OCI-LY1 (cell line): ENCODE measurements at regions not wholly inside any gene's neighbourhood (a gene's known extent, or its start where the extent isn't known, plus 50 kb on each side); places are given as distances from the start of the nearest gene placed in this dataset.

Source experiments
- H2AFZ ChIP-seq: fragments of 200-600 bp; sonication (generic), shearing (Covaris generic); 2 replicates; pipeline ENCODE4 v1.6.0; 2014; ENCODE audit warnings: antibody characterized with exemption, mild to moderate bottlenecking, low read length
- H3F3A ChIP-seq: fragments of 200-600 bp; sonication (generic), shearing (Covaris generic); 2 replicates; pipeline ENCODE4 v1.6.0; 2014; ENCODE audit warnings: mild to moderate bottlenecking, antibody characterized with exemption, low read length, moderate library complexity; ENCODE audit not compliant: insufficient read depth
- H3K27ac ChIP-seq: fragments of 200-600 bp; sonication (generic); 2 replicates; pipeline ENCODE4 v1.5.1; 2014; ENCODE audit warnings: low read length, mixed run types, mild to moderate bottlenecking, low read depth; ENCODE audit not compliant: poor library complexity, severe bottlenecking
- H3K27me3 ChIP-seq: fragments of 200-600 bp; sonication (generic); 2 replicates; pipeline ENCODE4 v1.6.0; 2014; ENCODE audit warnings: antibody characterized with exemption, mild to moderate bottlenecking, low read length, moderate library complexity; ENCODE audit not compliant: insufficient read depth
- H3K36me3 ChIP-seq: fragments of 200-600 bp; sonication (generic); 2 replicates; pipeline ENCODE4 v1.6.1; 2014; ENCODE audit warnings: mild to moderate bottlenecking, antibody characterized with exemption, low read length, moderate library complexity, mixed read lengths; ENCODE audit not compliant: insufficient read depth
- H3K4me1 ChIP-seq: fragments of 200-600 bp; sonication (generic); 2 replicates; pipeline ENCODE4 v1.5.1; 2014; ENCODE audit warnings: mild to moderate bottlenecking, low read length, moderate library complexity; ENCODE audit not compliant: insufficient read depth, severe bottlenecking
- H3K4me2 ChIP-seq: fragments of 200-600 bp; sonication (generic), shearing (Covaris generic); 2 replicates; pipeline ENCODE4 v1.6.1; 2014; ENCODE audit warnings: low read length
- H3K4me3 ChIP-seq: fragments of 200-600 bp; sonication (generic); 2 replicates; pipeline ENCODE4 v1.5.1; 2014; ENCODE audit warnings: low read length, low read depth, mild to moderate bottlenecking, mixed read lengths; ENCODE audit not compliant: poor library complexity, severe bottlenecking
- H3K79me2 ChIP-seq: fragments of 200-600 bp; shearing (Covaris generic); 2 replicates; pipeline ENCODE4 v1.6.1; 2016; ENCODE audit warnings: mixed run types, low read length, mixed read lengths; ENCODE audit not compliant: insufficient read depth
- H3K9ac ChIP-seq: fragments of 200-600 bp; sonication (generic), shearing (Covaris generic); 2 replicates; pipeline ENCODE4 v1.6.1; 2014; ENCODE audit warnings: mild to moderate bottlenecking, low read length, mixed read lengths
- H3K9me2 ChIP-seq: fragments of 200-600 bp; sonication (generic), shearing (Covaris generic); 2 replicates; pipeline ENCODE4 v1.6.1; 2014; ENCODE audit warnings: low read depth, mild to moderate bottlenecking, low read length, mixed read lengths
- H3K9me3 ChIP-seq: fragments of 200-600 bp; shearing (Covaris generic); 2 replicates; pipeline ENCODE4 v1.6.1; 2014; ENCODE audit warnings: low read length, mixed read lengths
- H4K20me1 ChIP-seq: fragments of 200-600 bp; sonication (generic), shearing (Covaris generic); 2 replicates; pipeline ENCODE4 v1.6.0; 2016; ENCODE audit warnings: mild to moderate bottlenecking, low read length; ENCODE audit not compliant: insufficient read depth
- CTCF ChIP-seq: fragments of 200-600 bp; sonication (generic), shearing (Covaris generic); IDR thresholded peaks from 2 replicates; pipeline ENCODE4 v1.5.1; 2017; ENCODE audit warnings: mild to moderate bottlenecking, antibody characterized with exemption, low read length, moderate library complexity, mixed read lengths
- EZH2 ChIP-seq: fragments of 200-600 bp; sonication (generic), shearing (Covaris generic); IDR thresholded peaks from 2 replicates; pipeline ENCODE4 v1.8.0; 2017; ENCODE audit warnings: borderline replicate concordance, mixed run types, mild to moderate bottlenecking, antibody characterized with exemption, low read length, moderate library complexity, mixed read lengths

GRCh38 chr3:13257666-13258065 is 162.5 kb downstream of the NUP210 start:
- Histone ChIP-seq H3K27ac (no peak overlapping the region), H3K9me3 (no peaks in the 10 kb centered on the region), H3K4me2 (no peak overlapping the region), H3F3A (no peaks in the 10 kb centered on the region), H2AFZ (no peak overlapping the region), H3K4me3 (no peak overlapping the region), H4K20me1 (no peaks in the 10 kb centered on the region), H3K4me1 (no peaks in the 10 kb centered on the region), H3K9me2 (no peaks in the 10 kb centered on the region), H3K9ac (no peak overlapping the region), H3K36me3 (no peaks in the 10 kb centered on the region), H3K27me3 (0 out of 2 replicates have a peak, but pooled peaks cover 6% of the 10 kb centered on the region), H3K79me2 (no peaks in the 10 kb centered on the region)
- TF ChIP-seq EZH2 = no peak
- TF ChIP-seq CTCF = no peak

DNA sequence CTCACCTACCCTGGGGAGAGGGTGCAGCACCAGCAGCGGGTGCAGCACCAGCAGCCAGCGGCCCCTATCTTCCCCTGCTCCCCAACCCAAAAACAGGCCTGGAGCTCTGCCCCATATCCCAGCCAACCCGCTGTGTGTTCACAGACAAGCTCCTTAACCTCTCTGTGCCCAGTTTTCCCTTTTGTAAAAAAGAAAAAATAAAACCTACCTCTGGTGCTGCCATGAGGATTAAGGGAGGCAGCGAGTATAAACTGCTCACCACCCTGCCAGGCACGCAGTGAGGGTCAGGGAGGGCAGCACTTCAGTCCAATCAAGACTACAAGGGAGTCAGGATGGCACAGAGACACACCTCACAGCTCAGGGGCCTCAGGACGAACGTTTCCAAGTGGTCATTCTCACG is 163.3 kb downstream of the NUP210 start:
- Histone ChIP-seq H3K36me3 (no peaks in the 10 kb centered on the region), H3K9ac (no peak overlapping the region), H3K4me2 (no peak overlapping the region), H3K27ac (no peak overlapping the region), H4K20me1 (no peaks in the 10 kb centered on the region), H3K4me1 (no peaks in the 10 kb centered on the region), H3K9me2 (no peaks in the 10 kb centered on the region), H3K27me3 (0 out of 2 replicates have a peak, but pooled peaks cover 6% of the 10 kb centered on the region), H3F3A (no peaks in the 10 kb centered on the region), H2AFZ (no peak overlapping the region), H3K4me3 (no peak overlapping the region), H3K79me2 (no peaks in the 10 kb centered on the region), H3K9me3 (no peaks in the 10 kb centered on the region)
- no peak for TF ChIP-seq CTCF
- TF ChIP-seq EZH2 = no peak

- TF ChIP-seq CTCF = no peak
- no peak for TF ChIP-seq EZH2
- 0 out of 2 replicates have a peak, but pooled peaks cover 3% of the 10 kb centered on the region for H3K27me3 ChIP-seq
- no peak overlapping the region for H2AFZ ChIP-seq
Observed at GRCh38 chr3:13254028-13254951, 165.8 kb downstream of the NUP210 start.

More at GRCh38 chr3:13254028-13254951, 165.8 kb downstream of the NUP210 start:
- Histone ChIP-seq H3K4me3 (no peak overlapping the region), H3K9me2 (no peaks in the 10 kb centered on the region), H3K4me1 (no peaks in the 10 kb centered on the region), H4K20me1 (no peaks in the 10 kb centered on the region), H3K9me3 (no peaks in the 10 kb centered on the region), H3K27ac (no peak overlapping the region), H3K36me3 (no peaks in the 10 kb centered on the region), H3K4me2 (no peak overlapping the region), H3K79me2 (no peaks in the 10 kb centered on the region), H3K9ac (no peak overlapping the region), H3F3A (no peaks in the 10 kb centered on the region)
